ENCODE measurements at regions not wholly inside any gene's neighbourhood (a gene's known extent, or its start where the extent isn't known, plus 50 kb on each side); places are given as distances from the start of the nearest gene placed in this dataset.

GRCh38 chr2:114065731-114066130 is 175.8 kb downstream of the ACTR3 start:
- no peak for DNase-seq

- DNase-seq, result no peak
Observed at GRCh38 chr2:114066186-114066747, 176.4 kb downstream of the ACTR3 start.

GRCh38 chr2:114068438-114068837 is 178.5 kb downstream of the ACTR3 start:
- DNase-seq, result no peak

GRCh38 chr2:114076961-114077360 is 187.1 kb downstream of the ACTR3 start:
- no peak for DNase-seq

- no peak for DNase-seq
Observed at GRCh38 chr2:114079366-114080004, 189.6 kb downstream of the ACTR3 start.

- peak in 7 of 58 donors; percentile 2 to 37 (median 14) for DNase-seq
Observed at GRCh38 chr2:114082731-114083433, 193.0 kb downstream of the ACTR3 start.

- DNase-seq, result no peak
Observed at GRCh38 chr2:114083717-114084387, 194.0 kb downstream of the ACTR3 start.

GRCh38 chr2:114085238-114085637 is 195.3 kb downstream of the ACTR3 start:
- no peak for DNase-seq

GRCh38 chr2:114085992-114086391 is 196.1 kb downstream of the ACTR3 start:
- DNase-seq, result no peak

- peak in 2 of 58 donors; percentile 1 to 10 for DNase-seq
Observed at GRCh38 chr2:114089636-114090319, 199.9 kb downstream of the ACTR3 start.

- no peak for DNase-seq
Observed at GRCh38 chr2:114091010-114091409, 201.1 kb downstream of the ACTR3 start.

- DNase-seq, result no peak
Observed at GRCh38 chr2:114108249-114108648, 218.4 kb downstream of the ACTR3 start.

- no peak for DNase-seq
Observed at GRCh38 chr2:114108824-114109416, 219.0 kb downstream of the ACTR3 start.

- no peak for DNase-seq
Observed at GRCh38 chr2:114111329-114111728, 221.4 kb downstream of the ACTR3 start.

- no peak for DNase-seq
Observed at GRCh38 chr2:114113518-114113917, 223.6 kb downstream of the ACTR3 start.

- DNase-seq, result no peak
Observed at GRCh38 chr2:114118088-114118487, 228.2 kb downstream of the ACTR3 start.

- peak in 1 of 58 donors; percentile 1 for DNase-seq
Observed at GRCh38 chr2:114119862-114120261, 230.0 kb downstream of the ACTR3 start.

- DNase-seq, result peak in 4 of 58 donors; percentile 2 to 7 (median 4)
Observed at GRCh38 chr2:114122930-114123329, 233.0 kb downstream of the ACTR3 start.

GRCh38 chr2:114123925-114124324 is 234.0 kb downstream of the ACTR3 start:
- DNase-seq, result no peak

GRCh38 chr2:114127372-114127771 is 237.5 kb downstream of the ACTR3 start:
- DNase-seq, result no peak

- no peak for DNase-seq
Observed at GRCh38 chr2:114128263-114128662, 238.4 kb downstream of the ACTR3 start.

Measured in anterior cingulate cortex (tissue), 58 donors.